AG04450 (cell line): ENCODE measurements at regions not wholly inside any gene's neighbourhood (a gene's known extent, or its start where the extent isn't known, plus 50 kb on each side); places are given as distances from the start of the nearest gene placed in this dataset.

ENCODE experiments used
- CTCF ChIA-PET: fragments of 300-600, 350-600 bp; formaldehyde crosslinking; extraction: SDS; loops from one replicate; lab custom pipeline; 2022; ENCODE audit warnings: antibody characterized with exemption, inconsistent platforms; lab: Charles Lee
- POLR2A ChIA-PET: fragments of 350-600 bp; formaldehyde crosslinking; extraction: SDS; loops from one replicate; lab custom pipeline; 2021; ENCODE audit warnings: antibody characterized with exemption, inconsistent platforms; lab: Yijun Ruan, JAX
- DNase-seq: peaks from one replicate; pipeline ENCODE4 v3.0.0-alpha.2; 2011; ENCODE audit warnings: low read depth, low spot score
- H3K27ac ChIP-seq: one replicate; pipeline ENCODE4 v1.5.1; 2012; ENCODE audit warnings: low read depth, low read length, control low read depth
- H3K27me3 ChIP-seq: one replicate; pipeline ENCODE4 v1.6.0; 2012; ENCODE audit warnings: low read length; ENCODE audit not compliant: control insufficient read depth, insufficient read depth
- H3K4me3 ChIP-seq: 2 replicates; pipeline ENCODE4 v1.5.1; 2011; ENCODE audit warnings: mild to moderate bottlenecking, low read depth, low read length, control low read depth
- H3K9me3 ChIP-seq: 2 replicates; pipeline ENCODE4 v1.5.1; 2012; ENCODE audit warnings: low read length; ENCODE audit not compliant: control insufficient read depth, insufficient read depth
- TF ChIP-seq, protein P1 (sequence below): IDR thresholded peaks from 2 replicates; pipeline ENCODE4 v1.5.1; 2011; ENCODE audit warnings: low read depth, low read length, control low read depth, inconsistent platforms

- no peaks in the 10 kb centered on the region for H3K27me3 ChIP-seq
- no peak overlapping the region for H3K4me3 ChIP-seq
- DNase-seq, result no peak
- TF ChIP-seq, protein P1, sequence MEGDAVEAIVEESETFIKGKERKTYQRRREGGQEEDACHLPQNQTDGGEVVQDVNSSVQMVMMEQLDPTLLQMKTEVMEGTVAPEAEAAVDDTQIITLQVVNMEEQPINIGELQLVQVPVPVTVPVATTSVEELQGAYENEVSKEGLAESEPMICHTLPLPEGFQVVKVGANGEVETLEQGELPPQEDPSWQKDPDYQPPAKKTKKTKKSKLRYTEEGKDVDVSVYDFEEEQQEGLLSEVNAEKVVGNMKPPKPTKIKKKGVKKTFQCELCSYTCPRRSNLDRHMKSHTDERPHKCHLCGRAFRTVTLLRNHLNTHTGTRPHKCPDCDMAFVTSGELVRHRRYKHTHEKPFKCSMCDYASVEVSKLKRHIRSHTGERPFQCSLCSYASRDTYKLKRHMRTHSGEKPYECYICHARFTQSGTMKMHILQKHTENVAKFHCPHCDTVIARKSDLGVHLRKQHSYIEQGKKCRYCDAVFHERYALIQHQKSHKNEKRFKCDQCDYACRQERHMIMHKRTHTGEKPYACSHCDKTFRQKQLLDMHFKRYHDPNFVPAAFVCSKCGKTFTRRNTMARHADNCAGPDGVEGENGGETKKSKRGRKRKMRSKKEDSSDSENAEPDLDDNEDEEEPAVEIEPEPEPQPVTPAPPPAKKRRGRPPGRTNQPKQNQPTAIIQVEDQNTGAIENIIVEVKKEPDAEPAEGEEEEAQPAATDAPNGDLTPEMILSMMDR, result no peak
- H3K27ac ChIP-seq, result no peak overlapping the region
- POLR2A ChIA-PET, result no interaction called here
- peaks cover 8% of the 10 kb centered on the region for H3K9me3 ChIP-seq
- CTCF ChIA-PET, result no interaction called here
These were observed 886.9 kb downstream of the FAM133A start for GRCh38 chrX:94560930-94561329.

DNA sequence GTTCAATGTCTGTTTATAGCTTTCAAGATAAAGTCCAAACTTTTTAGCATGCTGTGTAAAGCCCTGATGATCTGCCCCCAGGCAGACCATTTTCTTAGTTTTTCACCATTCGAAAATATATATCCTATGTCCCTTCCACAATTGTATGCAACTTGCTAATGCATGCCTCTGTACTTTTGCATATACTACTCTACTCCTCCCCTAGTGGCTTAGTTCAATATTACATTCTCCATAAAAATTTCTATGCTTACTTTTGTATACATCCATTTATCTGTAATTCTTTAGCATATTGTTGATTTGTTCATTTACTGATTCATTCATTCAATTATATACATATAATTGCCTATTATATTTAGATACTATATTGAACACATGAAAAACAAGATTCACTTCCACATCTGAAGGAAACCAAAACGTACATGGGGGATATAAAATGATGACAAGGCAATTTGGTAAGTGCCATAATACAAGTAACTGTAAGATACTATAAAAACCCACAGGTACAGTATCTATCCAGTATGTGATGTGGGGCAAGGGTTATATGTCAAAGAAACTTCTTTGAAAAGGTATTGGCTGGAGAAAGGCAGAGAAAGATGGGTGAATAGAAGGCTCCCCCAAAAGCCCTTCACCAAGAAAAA is 902.5 kb downstream of the FAM133A start:
- ChIA-PET CTCF (no interaction called here), POLR2A (no interaction called here)
- no peak for DNase-seq
- no peaks in the 10 kb centered on the region for H3K27me3 ChIP-seq
- H3K9me3 ChIP-seq, result peaks cover 3% of the 10 kb centered on the region
- H3K4me3 ChIP-seq, result no peak overlapping the region
- no peak overlapping the region for H3K27ac ChIP-seq
- TF ChIP-seq, protein P1, result no peak

DNA sequence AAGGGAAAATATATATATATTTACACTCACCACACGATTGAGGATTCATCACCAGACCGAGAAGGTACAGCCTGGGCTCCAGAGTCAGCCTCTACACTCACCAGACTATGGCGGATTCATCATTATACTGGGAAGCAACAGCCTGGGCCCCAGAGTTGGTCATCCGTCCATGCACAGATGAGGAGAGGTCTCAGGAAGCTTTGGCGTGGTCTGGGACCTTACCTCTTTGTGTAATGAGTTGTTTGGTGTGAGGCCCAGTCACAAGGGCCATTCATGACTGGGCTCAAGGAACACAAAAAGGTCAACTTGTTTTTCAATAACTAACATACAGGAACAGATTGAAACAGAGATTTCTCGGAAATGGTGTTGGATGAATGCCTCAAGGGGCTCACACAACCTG is 926.1 kb downstream of the FAM133A start:
- TF ChIP-seq, protein P1, result no peak
- CTCF ChIA-PET, result no interaction called here

GRCh38 chrX:94612140-94612539 is 938.1 kb downstream of the FAM133A start:
- ChIA-PET CTCF (no interaction called here), POLR2A (no interaction called here)
- Histone ChIP-seq H3K27ac (no peak overlapping the region), H3K27me3 (no peaks in the 10 kb centered on the region), H3K4me3 (no peak overlapping the region), H3K9me3 (no peaks in the 10 kb centered on the region; the same call in 1 of the 2 replicates)
- TF ChIP-seq, protein P1, result no peak
- DNase-seq, result no peak

More for the DNA sequence above, 926.1 kb downstream of the FAM133A start:
- Histone ChIP-seq H3K27ac (no peak overlapping the region), H3K9me3 (no peaks in the 10 kb centered on the region), H3K4me3 (no peak overlapping the region), H3K27me3 (no peaks in the 10 kb centered on the region)
- POLR2A ChIA-PET, result no interaction called here
- no peak for DNase-seq

GRCh38 chrX:94633237-94633636 is 959.2 kb downstream of the FAM133A start:
- ChIA-PET CTCF (no interaction called here), POLR2A (no interaction called here)
- Histone ChIP-seq H3K27ac (no peak overlapping the region), H3K4me3 (no peak overlapping the region), H3K27me3 (no peaks in the 10 kb centered on the region), H3K9me3 (0 out of 2 replicates have a peak, but pooled peaks cover 6% of the 10 kb centered on the region)
- TF ChIP-seq, protein P1, result no peak
- no peak for DNase-seq
